PFSK-1 (cell line): ENCODE measurements at regions not wholly inside any gene's neighbourhood (a gene's known extent, or its start where the extent isn't known, plus 50 kb on each side); places are given as distances from the start of the nearest gene placed in this dataset.

Source experiments
- POLR2AphosphoS5 ChIP-seq: IDR thresholded peaks from 2 replicates; pipeline ENCODE4 v1.6.1; 2012; ENCODE audit warnings: low read depth, mild to moderate bottlenecking, control low read depth, low read length, moderate library complexity
- REST ChIP-seq, 2 experiments: IDR thresholded peaks; 2 replicates each; pipeline versions ENCODE4 v1.6.1 to v1.8.0; 2011 to 2012; ENCODE audit warnings: low read depth in 2 of 2, low read length in 2 of 2, control low read depth in 1 of 2, inconsistent platforms in 1 of 2, mild to moderate bottlenecking in 1 of 2, moderate library complexity in 1 of 2; ENCODE audit not compliant: insufficient read depth in 1 of 2

GRCh38 chr2:196354186-196354585 is 182.8 kb upstream of the STK17B start:
- no peak for TF ChIP-seq REST (IDR thresholded peaks at IDR 0.05; ENCODE audit: insufficient read depth in 1 of 2, low read depth in 2 of 2, low read length in 2 of 2)
- TF ChIP-seq POLR2AphosphoS5, result no peak
